GM13976 (cell line): ENCODE measurements at regions not wholly inside any gene's neighbourhood (a gene's known extent, or its start where the extent isn't known, plus 50 kb on each side); places are given as distances from the start of the nearest gene placed in this dataset.

ENCODE experiments used
- DNase-seq: peaks from one replicate; pipeline ENCODE4 v3.0.0; 2012; ENCODE audit warnings: low spot score
- CTCF ChIP-seq: IDR thresholded peaks from 2 replicates; pipeline ENCODE4 v1.5.1; 2012; ENCODE audit warnings: borderline replicate concordance, mild to moderate bottlenecking; ENCODE audit not compliant: insufficient read depth; ENCODE audit errors: extremely low read depth, missing control alignments, control extremely low read depth
- in situ Hi-C: fragments of 300-500 bp; cut with MboI; formaldehyde crosslinking; loops from one replicate; pipeline ENCODE4 v1.12.0; 2022; ENCODE audit warnings: low sequenced_read_pairs, mixed read lengths, inconsistent platforms; ENCODE audit not compliant: unreplicated experiment

- no peak for DNase-seq
- in situ Hi-C loops: no loop called here
Observed at GRCh38 chrX:25181775-25182174, 166.0 kb upstream of the ARX start.

GRCh38 chrX:25180242-25180641 lies 164.5 kb upstream of the ARX start:
- TF ChIP-seq CTCF: no peak
- DNase-seq: no peak
- in situ Hi-C loops: no loop called here

More at GRCh38 chrX:25181775-25182174, 166.0 kb upstream of the ARX start:
- no peak for TF ChIP-seq CTCF

GRCh38 chrX:25178555-25178954 lies 162.8 kb upstream of the ARX start:
- in situ Hi-C loops: no loop called here
- DNase-seq: no peak
- TF ChIP-seq CTCF: no peak

- in situ Hi-C loops: no loop called here
- TF ChIP-seq CTCF: no peak
- no peak for DNase-seq
Observed at GRCh38 chrX:25175743-25176142, 160.0 kb upstream of the ARX start.

- TF ChIP-seq CTCF: no peak
- DNase-seq: no peak
- in situ Hi-C loops: no loop called here
Observed at GRCh38 chrX:25175171-25175570, 159.4 kb upstream of the ARX start.

GRCh38 chrX:25166546-25166945 lies 150.8 kb upstream of the ARX start:
- DNase-seq: no peak
- no peak for TF ChIP-seq CTCF
- in situ Hi-C loops: no loop called here

GRCh38 chrX:25166145-25166544 lies 150.4 kb upstream of the ARX start:
- DNase-seq: no peak
- no peak for TF ChIP-seq CTCF
- in situ Hi-C loops: no loop called here
